H1 (cell line): ENCODE measurements at regions not wholly inside any gene's neighbourhood (a gene's known extent, or its start where the extent isn't known, plus 50 kb on each side); places are given as distances from the start of the nearest gene placed in this dataset.

ENCODE experiments used
- CTCF ChIP-seq, 3 experiments: IDR thresholded peaks; 1 replicate in 2 of 3; 2 replicates in 1 of 3; pipeline versions ENCODE4 v1.5.1 to v1.6.1; 2011; ENCODE audit warnings: low read length in 3 of 3, mild to moderate bottlenecking in 3 of 3, inconsistent platforms in 2 of 3, low read depth in 1 of 3, moderate library complexity in 1 of 3; ENCODE audit not compliant: insufficient read depth in 1 of 3; ENCODE audit errors: control extremely low read depth in 1 of 3
- POLR2A ChIP-seq, 2 experiments: IDR thresholded peaks; 1 replicate in 1 of 2; 2 replicates in 1 of 2; pipeline ENCODE4 v1.6.1; 2011; ENCODE audit warnings: low read depth in 2 of 2, low read length in 2 of 2, mild to moderate bottlenecking in 2 of 2; ENCODE audit errors: control extremely low read depth in 1 of 2

DNA sequence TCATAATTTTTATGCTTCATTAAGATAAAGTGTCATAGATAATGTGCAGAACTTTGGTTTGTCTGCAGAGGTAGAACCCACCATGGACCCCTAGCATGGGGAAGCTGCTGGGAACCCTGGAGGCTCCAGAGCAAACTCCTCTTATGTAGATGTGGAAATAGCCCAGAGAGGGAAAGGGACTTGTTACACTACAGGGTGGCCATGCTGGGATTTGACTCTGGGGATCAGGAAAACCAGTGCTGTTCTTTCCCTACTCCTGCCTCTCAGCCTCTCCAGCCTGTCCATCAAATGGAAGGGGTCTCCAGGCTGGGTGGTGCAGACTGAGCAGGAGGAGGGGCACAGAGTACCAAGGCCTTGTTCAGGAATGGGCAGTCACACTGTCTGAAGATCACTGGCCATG, 54.2 kb downstream of the MSX1 start:
- TF ChIP-seq CTCF (IDR thresholded peaks at IDR 0.05; ENCODE audit: control extremely low read depth in 1 of 3, insufficient read depth in 1 of 3, low read depth in 1 of 3, low read length in 3 of 3) (no peak), POLR2A (IDR thresholded peaks at IDR 0.05; ENCODE audit: control extremely low read depth in 1 of 2, low read depth in 2 of 2, low read length in 2 of 2) (no peak)
